HUDEP-2 (cell line): ENCODE measurements at regions not wholly inside any gene's neighbourhood (a gene's known extent, or its start where the extent isn't known, plus 50 kb on each side); places are given as distances from the start of the nearest gene placed in this dataset.
"Not testable (repeated sequence)": the region's sequence is repeated elsewhere in the genome, so short reads cannot be mapped to it uniquely, and the experiment has no call there.

ENCODE experiments used
- DNase-seq, 76 experiments: peaks; one replicate each; lab custom pipeline; 2025; ENCODE audit not compliant: unreplicated experiment in 76 of 76; lab: John Stamatoyannopoulos, UW

GRCh38 chr4:33831442-33832066 lies 2412.8 kb downstream of the ARAP2 start:
- DNase-seq = no peak

DNA sequence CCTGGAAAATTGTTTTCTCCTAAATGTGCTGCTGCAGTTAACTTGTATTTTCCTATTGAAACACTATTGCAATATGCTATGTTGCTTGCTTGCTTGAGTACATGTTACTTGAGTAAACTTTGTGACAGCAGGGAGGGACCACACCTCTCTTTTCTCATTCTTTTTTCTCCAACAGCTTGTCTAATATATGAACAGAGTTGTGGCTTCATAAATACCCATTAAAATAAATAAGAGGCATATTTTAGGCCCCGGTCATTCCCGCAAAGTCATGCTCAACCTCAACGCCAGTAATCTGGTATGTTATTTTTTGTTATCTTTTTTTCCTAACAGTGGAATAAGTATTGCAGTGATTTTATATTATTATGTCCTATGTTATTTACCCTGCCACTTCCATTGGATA lies 2408.6 kb downstream of the ARAP2 start:
- not testable (repeated sequence) for DNase-seq

DNA sequence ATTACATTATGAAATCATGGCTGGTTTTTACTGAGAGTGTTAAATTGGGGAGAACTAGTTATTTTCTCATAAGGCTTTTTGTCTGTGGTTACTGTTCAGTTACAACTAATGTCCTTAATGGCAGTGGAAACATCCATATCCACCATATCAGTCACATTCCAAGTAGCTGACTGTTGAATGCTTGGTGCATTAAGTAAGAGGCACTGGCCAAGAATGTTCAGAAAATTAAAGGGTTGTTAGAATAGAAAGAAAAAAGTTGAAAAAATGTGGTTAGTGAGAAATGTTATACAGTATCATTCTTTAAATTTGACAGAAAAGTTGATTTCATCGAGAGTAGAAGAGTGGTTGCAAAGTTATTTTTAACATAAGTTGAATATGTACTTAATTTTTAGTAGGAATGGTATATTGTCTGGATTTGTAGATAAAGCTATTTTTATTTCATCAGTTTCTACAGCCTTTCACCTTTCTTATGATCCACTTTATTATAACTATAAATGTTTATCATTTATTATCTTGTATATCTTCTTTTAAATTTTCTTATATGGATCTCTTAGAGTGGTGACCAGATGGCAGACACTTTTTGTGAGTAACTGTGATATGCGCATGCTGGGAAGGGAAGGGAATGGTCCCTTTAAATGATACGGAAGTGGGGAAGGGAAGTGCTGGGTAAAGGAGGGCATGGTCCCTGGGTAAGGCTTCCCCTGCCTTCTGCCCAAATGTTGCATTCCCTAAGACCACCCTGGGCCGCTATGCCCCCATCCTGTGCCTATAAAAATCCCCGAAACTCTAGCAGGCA lies 2407.1 kb downstream of the ARAP2 start:
- DNase-seq = no peak

DNA sequence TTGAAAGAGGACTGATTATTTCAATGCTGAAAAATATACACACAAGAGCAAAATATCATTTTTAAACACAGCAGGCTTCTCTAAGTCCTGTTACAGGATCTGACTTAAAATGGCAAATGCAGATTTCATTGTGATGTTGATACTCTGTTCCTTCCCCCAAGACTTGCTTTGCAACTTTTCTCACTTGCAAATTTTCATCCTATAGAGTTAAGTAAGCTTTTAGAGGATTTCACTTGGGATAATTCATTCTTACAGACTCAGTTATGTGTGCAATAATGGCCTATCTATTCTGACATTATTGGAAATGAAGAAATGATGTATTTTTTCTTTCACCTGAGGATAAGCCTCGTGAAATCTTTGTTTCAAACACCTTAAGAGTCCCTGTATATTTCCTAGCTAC lies 2403.2 kb downstream of the ARAP2 start:
- no peak for DNase-seq

DNA sequence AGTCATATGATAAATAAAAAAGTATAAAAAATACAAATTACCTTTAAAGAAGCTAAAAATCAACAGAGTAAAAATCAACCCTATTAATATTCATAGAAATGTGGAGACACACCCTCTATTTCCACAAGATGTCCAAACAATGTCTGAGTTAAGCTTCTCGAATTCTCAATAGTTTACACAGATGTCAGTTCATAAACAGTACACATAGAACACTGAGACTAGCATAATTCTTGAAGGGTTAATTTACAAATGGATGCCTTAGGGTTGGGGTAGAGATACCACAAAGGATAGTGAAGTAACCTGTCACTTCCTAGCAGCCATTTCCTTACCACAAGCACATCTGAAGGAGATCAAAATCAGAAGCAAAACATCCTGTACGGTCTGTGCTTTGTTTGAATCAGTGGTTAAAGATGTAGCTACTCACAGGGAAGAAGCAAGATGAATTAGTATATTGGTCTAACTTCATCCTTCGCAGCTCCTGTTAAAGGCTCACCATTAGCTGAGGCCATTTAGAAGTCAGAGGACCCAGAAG lies 2393.9 kb downstream of the ARAP2 start:
- DNase-seq = no peak

DNA sequence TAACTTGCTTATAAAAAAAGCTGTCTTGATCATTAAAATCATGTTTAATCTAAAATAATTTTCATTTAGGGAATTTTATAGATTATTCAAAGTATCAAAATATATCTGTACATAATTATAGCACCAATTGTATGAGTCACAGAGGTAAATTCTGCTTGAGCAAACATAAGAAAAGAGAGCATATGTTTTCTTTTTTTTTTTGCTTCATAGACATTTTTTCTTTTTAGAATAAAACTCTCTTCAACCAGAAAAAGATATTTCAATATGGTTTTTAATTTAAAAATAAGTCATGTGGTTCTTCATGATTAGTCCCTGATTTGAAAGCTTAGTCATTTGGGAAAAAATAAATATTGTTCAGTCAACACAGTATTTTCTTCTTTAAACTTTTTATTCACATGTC lies 2390.6 kb downstream of the ARAP2 start:
- not testable (repeated sequence) for DNase-seq

GRCh38 chr4:33864290-33864859 lies 2379.9 kb downstream of the ARAP2 start:
- DNase-seq = no peak

- no peak for DNase-seq
Measured at GRCh38 chr4:33873791-33874190, 2370.5 kb downstream of the ARAP2 start.

DNA sequence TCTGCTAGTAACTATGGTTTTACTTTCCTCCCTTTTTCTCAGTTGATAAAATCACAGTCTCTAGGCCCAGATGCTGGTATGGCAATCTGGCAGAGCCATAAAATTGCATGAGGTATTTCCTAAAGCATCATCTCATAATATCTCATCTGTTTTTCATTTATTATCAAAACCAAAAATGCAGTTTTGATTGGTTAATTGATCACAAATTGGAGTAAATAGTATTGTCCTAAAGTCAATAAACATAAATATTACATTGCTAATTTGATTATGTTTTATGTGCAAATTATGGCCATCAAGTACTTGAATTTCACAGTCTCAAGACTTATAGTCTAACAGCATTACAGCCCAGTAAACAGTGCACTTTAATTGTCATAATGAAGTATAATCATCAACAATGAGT lies 2365.6 kb downstream of the ARAP2 start:
- DNase-seq = no peak

- no peak for DNase-seq
Measured at GRCh38 chr4:33881176-33881575, 2363.1 kb downstream of the ARAP2 start.

GRCh38 chr4:33882246-33882990 lies 2361.9 kb downstream of the ARAP2 start:
- no peak for DNase-seq

GRCh38 chr4:33883111-33883510 lies 2361.2 kb downstream of the ARAP2 start:
- no peak for DNase-seq

- no peak for DNase-seq
Measured at GRCh38 chr4:33886356-33886755, 2358.0 kb downstream of the ARAP2 start.

- no peak for DNase-seq
Measured at GRCh38 chr4:33890841-33891240, 2353.5 kb downstream of the ARAP2 start.

- DNase-seq = no peak
Measured at GRCh38 chr4:33911959-33912358, 2332.4 kb downstream of the ARAP2 start.

DNA sequence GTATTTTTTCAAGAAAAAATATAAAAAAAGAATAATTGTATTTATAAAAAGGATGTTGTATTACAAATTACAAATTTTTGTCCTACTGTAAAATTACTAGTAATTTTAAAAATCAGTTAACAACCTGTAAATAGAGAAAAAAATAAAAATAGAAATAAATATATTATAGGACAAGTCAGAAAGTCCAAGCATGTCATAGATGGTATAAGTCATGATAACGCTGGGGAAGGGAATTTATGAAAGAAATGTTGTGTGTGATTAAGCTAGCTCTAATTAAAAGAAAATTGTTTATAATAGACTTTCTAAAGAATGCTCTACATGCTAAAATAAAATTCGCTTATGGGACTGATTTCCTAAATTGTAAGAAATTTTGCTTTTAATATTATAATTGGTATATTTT lies 2329.9 kb downstream of the ARAP2 start:
- DNase-seq = no peak

GRCh38 chr4:33923469-33923868 lies 2320.8 kb downstream of the ARAP2 start:
- no peak for DNase-seq

- DNase-seq = no peak
Measured at GRCh38 chr4:33924239-33924638, 2320.1 kb downstream of the ARAP2 start.

DNA sequence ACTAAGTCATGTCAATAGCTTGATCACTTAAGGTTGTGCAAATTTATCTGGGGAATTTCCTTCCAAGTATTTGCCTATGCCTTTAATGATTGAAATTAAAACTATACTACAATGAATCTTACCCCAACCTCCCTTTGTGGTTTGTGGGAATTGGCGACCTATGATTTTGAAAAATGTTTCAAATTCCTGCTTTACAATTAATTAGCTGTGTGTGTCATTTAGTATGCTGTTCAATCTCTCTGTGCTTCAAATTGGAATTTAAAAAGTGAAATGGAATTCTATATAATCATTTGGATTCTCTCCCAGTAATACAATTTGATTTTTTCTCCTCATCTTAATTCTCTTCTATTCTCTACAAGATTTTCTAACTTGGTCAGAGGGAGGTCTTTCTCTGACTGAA lies 2319.5 kb downstream of the ARAP2 start:
- DNase-seq = no peak

DNA sequence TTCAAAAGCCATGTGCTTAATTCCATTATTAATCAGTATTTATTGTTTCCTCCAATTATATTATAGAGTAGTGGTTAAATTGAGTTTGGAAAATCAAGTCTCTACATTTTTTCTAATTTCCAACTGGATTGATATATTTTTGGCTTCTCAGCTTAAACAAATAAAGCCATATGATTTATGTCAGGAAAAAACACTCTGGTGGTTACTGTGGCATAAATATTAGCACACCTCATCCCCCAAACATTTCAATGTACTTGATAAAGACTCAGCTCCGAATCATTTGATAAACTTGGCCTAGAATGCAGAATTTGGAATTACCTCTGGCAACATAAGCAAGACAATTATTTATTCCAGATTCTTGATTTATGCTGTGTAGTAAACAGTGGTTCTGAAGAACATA lies 2313.8 kb downstream of the ARAP2 start:
- no peak for DNase-seq

GRCh38 chr4:33931026-33931425 lies 2313.3 kb downstream of the ARAP2 start:
- no peak for DNase-seq
